ENCODE measurements at regions not wholly inside any gene's neighbourhood (a gene's known extent, or its start where the extent isn't known, plus 50 kb on each side); places are given as distances from the start of the nearest gene placed in this dataset.
"Not testable (repeated sequence)": the region's sequence is repeated elsewhere in the genome, so short reads cannot be mapped to it uniquely, and the experiment has no call there.

- TF ChIP-seq POLR2A (IDR thresholded peaks at IDR 0.05; ENCODE audit: low read length); GATA1 (IDR thresholded peaks at IDR 0.05; ENCODE audit: low read depth, low read length): not testable (repeated sequence)
Observed at GRCh38 chr10:9273126-9273833, 1218.8 kb downstream of the GATA3 start.
